ENCODE measurements at regions not wholly inside any gene's neighbourhood (a gene's known extent, or its start where the extent isn't known, plus 50 kb on each side); places are given as distances from the start of the nearest gene placed in this dataset.

GRCh38 chr10:94205396-94205831 lies 157.3 kb downstream of the NOC3L start:
- Mint-ChIP-seq H3K4me3 (no peak overlapping the region), H3K27ac (no peak overlapping the region), H3K27me3 (ENCODE audit: insufficient read depth) (no peaks in the 10 kb centered on the region), H3K4me1 (no peaks in the 10 kb centered on the region), H3K9me3 (peaks cover 11% of the 10 kb centered on the region), H3K36me3 (ENCODE audit: low read depth) (peaks cover 12% of the 10 kb centered on the region)
- Histone ChIP-seq H3K27ac (ENCODE audit: low read depth, low read length) (no peak overlapping the region), H3K9ac (ENCODE audit: extremely low read depth, low read length, poor library complexity, severe bottlenecking) (no peak overlapping the region), H3K4me3 (ENCODE audit: low read length) (no peak overlapping the region), H3K27me3 (ENCODE audit: control insufficient read depth, insufficient read depth, low read length, poor library complexity, severe bottlenecking) (no peaks in the 10 kb centered on the region), H3K36me3 (ENCODE audit: control insufficient read depth, insufficient read depth, low read length) (peaks cover 17% of the 10 kb centered on the region), H3K9me3 (ENCODE audit: control insufficient read depth, low read length) (no peaks in the 10 kb centered on the region), H3K4me1 (ENCODE audit: control insufficient read depth, insufficient read depth, low read length) (no peaks in the 10 kb centered on the region)
- TF ChIP-seq CTCF (conservative IDR thresholded peaks at IDR 0.05): no peak
- DNase-seq: no peak
- WGBS, 2 experiments (ENCODE audit: insufficient coverage in 1 of 2, insufficient read length in 1 of 2): 97 to 100% methylated on average over 3 of the region's 3 CpGs

GRCh38 chr10:94206176-94206575 lies 156.6 kb downstream of the NOC3L start:
- Mint-ChIP-seq H3K27ac (no peak overlapping the region), H3K4me3 (no peak overlapping the region)
- WGBS, 2 experiments (ENCODE audit: insufficient coverage in 1 of 2, insufficient read length in 1 of 2): 97 to 100% methylated on average over 2 of the region's 2 CpGs

GRCh38 chr10:94208315-94208714 lies 154.4 kb downstream of the NOC3L start:
- Histone ChIP-seq H3K9me3 (ENCODE audit: control insufficient read depth, low read length) (peaks cover 3% of the 10 kb centered on the region), H3K36me3 (ENCODE audit: control insufficient read depth, insufficient read depth, low read length) (peaks cover 10% of the 10 kb centered on the region), H3K27ac (ENCODE audit: low read depth, low read length) (no peak overlapping the region), H3K4me1 (ENCODE audit: control insufficient read depth, insufficient read depth, low read length) (no peaks in the 10 kb centered on the region), H3K9ac (ENCODE audit: extremely low read depth, low read length, poor library complexity, severe bottlenecking) (no peak overlapping the region), H3K27me3 (ENCODE audit: control insufficient read depth, insufficient read depth, low read length, poor library complexity, severe bottlenecking) (no peaks in the 10 kb centered on the region), H3K4me3 (ENCODE audit: low read length) (no peak overlapping the region)
- DNase-seq: no peak
- Mint-ChIP-seq H3K27ac (no peak overlapping the region), H3K4me1 (no peaks in the 10 kb centered on the region), H3K36me3 (ENCODE audit: low read depth) (peaks cover 22% of the 10 kb centered on the region), H3K27me3 (ENCODE audit: insufficient read depth) (no peaks in the 10 kb centered on the region), H3K4me3 (no peak overlapping the region), H3K9me3 (peaks cover 17% of the 10 kb centered on the region)
- 90% methylated on average over 1 of the region's 1 CpG; no CpG with 5 or more reads in 1 of the 2 experiments for WGBS, 2 experiments (ENCODE audit: insufficient coverage in 1 of 2, insufficient read length in 1 of 2)
- TF ChIP-seq CTCF (conservative IDR thresholded peaks at IDR 0.05): no peak

More at GRCh38 chr10:94206176-94206575, 156.6 kb downstream of the NOC3L start:
- H3K9me3 ChIP-seq (ENCODE audit: control insufficient read depth, low read length): peaks cover 3% of the 10 kb centered on the region
- H3K36me3 ChIP-seq (ENCODE audit: control insufficient read depth, insufficient read depth, low read length): peaks cover 14% of the 10 kb centered on the region
- H3K9ac ChIP-seq (ENCODE audit: extremely low read depth, low read length, poor library complexity, severe bottlenecking): no peak overlapping the region
- H3K4me3 ChIP-seq (ENCODE audit: low read length): no peak overlapping the region
- no peak for DNase-seq
- no peak for TF ChIP-seq CTCF (conservative IDR thresholded peaks at IDR 0.05)
- H3K27me3 Mint-ChIP-seq (ENCODE audit: insufficient read depth): no peaks in the 10 kb centered on the region
- no peaks in the 10 kb centered on the region for H3K4me1 ChIP-seq (ENCODE audit: control insufficient read depth, insufficient read depth, low read length)
- H3K36me3 Mint-ChIP-seq (ENCODE audit: low read depth): peaks cover 19% of the 10 kb centered on the region
- H3K27ac ChIP-seq (ENCODE audit: low read depth, low read length): no peak overlapping the region
- H3K9me3 Mint-ChIP-seq: peaks cover 16% of the 10 kb centered on the region
- H3K4me1 Mint-ChIP-seq: no peaks in the 10 kb centered on the region
- H3K27me3 ChIP-seq (ENCODE audit: control insufficient read depth, insufficient read depth, low read length, poor library complexity, severe bottlenecking): no peaks in the 10 kb centered on the region
